Endothelial cell of umbilical vein (primary cell): ENCODE measurements at regions not wholly inside any gene's neighbourhood (a gene's known extent, or its start where the extent isn't known, plus 50 kb on each side); places are given as distances from the start of the nearest gene placed in this dataset.

ENCODE experiments used
- BruUV-seq: library from RNA; stranded (reverse); fragments of 400-500 nt; replicated peaks from 2 replicates; lab custom pipeline; 2021; lab: Mats Ljungman, UMichigan
- CTCF ChIA-PET: fragments of 300-600, 350-600 bp; sonication (Branson Sonifier 250); formaldehyde crosslinking; loops from one replicate; lab custom pipeline; 2021; ENCODE audit warnings: antibody characterized with exemption, inconsistent platforms; lab: Charles Lee
- POLR2A ChIA-PET: fragments of 300-600, 350-600 bp; sonication (Branson Sonifier 250); formaldehyde crosslinking; loops from one replicate; lab custom pipeline; 2021; ENCODE audit warnings: antibody characterized with exemption, inconsistent platforms; lab: Charles Lee
- DNase-seq: peaks from one replicate; pipeline ENCODE4 v3.0.0-alpha.2; 2011; ENCODE audit warnings: low read depth, low spot score
- FAIRE-seq: peaks from 2 replicates; lab custom pipeline; 2011; peaks lifted over from hg19 to GRCh38; lab: Jason Lieb, UNC
- H2AFZ ChIP-seq: 2 replicates; pipeline ENCODE4 v1.6.0; 2012; ENCODE audit warnings: low read depth, low read length, control low read depth, inconsistent platforms
- H3K27ac ChIP-seq: 2 replicates; pipeline ENCODE4 v1.5.1; 2011; ENCODE audit warnings: low read depth, mild to moderate bottlenecking, control low read depth, low read length, moderate library complexity; ENCODE audit not compliant: insufficient read depth
- H3K27me3 ChIP-seq, 2 experiments: 2 replicates each; pipeline versions ENCODE4 v1.6.0 to v1.6.1; 2011; ENCODE audit warnings: low read length in 2 of 2, mixed read lengths in 1 of 2; ENCODE audit not compliant: control insufficient read depth in 2 of 2, insufficient read depth in 2 of 2
- H3K36me3 ChIP-seq, 2 experiments: 2 replicates in 1 of 2; 3 replicates in 1 of 2; pipeline ENCODE4 v1.5.1; 2011; ENCODE audit warnings: low read length in 2 of 2, mild to moderate bottlenecking in 1 of 2, moderate library complexity in 1 of 2; ENCODE audit not compliant: control insufficient read depth in 2 of 2, insufficient read depth in 2 of 2; ENCODE audit errors: extremely low read depth in 1 of 2
- H3K4me1 ChIP-seq: 3 replicates; pipeline ENCODE4 v1.5.1; 2011; ENCODE audit warnings: mild to moderate bottlenecking, low read length; ENCODE audit not compliant: control insufficient read depth, insufficient read depth; ENCODE audit errors: extremely low read depth
- H3K4me2 ChIP-seq: 2 replicates; pipeline ENCODE4 v1.6.1; 2011; ENCODE audit warnings: low read length, control low read depth, mixed read lengths; ENCODE audit not compliant: insufficient read depth
- H3K4me3 ChIP-seq, 3 experiments: fragments of 200-600 bp in 1 of 3; sonication (generic), shearing (Covaris generic) in 1 of 3; replicated peaks in 1 of 3; 2 replicates each; pipeline ENCODE4 v1.5.1; 2011 to 2016; ENCODE audit warnings: control low read depth in 3 of 3, low read length in 3 of 3, mild to moderate bottlenecking in 2 of 3, inconsistent platforms in 1 of 3, low read depth in 1 of 3, moderate library complexity in 1 of 3; ENCODE audit not compliant: insufficient read depth in 1 of 3
- H3K79me2 ChIP-seq: 2 replicates; pipeline ENCODE4 v1.6.0; 2012; ENCODE audit warnings: low read length, inconsistent platforms; ENCODE audit not compliant: control insufficient read depth, insufficient read depth
- H3K9ac ChIP-seq: replicated peaks from 2 replicates; pipeline ENCODE3; 2011; ENCODE audit warnings: low read length, control low read depth; ENCODE audit not compliant: insufficient read depth; ENCODE audit errors: extremely low read depth
- H3K9me1 ChIP-seq: replicated peaks from 3 replicates; pipeline ENCODE4 v1.6.0; 2011; ENCODE audit warnings: mild to moderate bottlenecking, low read length; ENCODE audit not compliant: control insufficient read depth, insufficient read depth; ENCODE audit errors: extremely low read depth
- H3K9me3 ChIP-seq: replicated peaks from 2 replicates; pipeline ENCODE4 v1.5.1; 2012; ENCODE audit warnings: low read length, inconsistent platforms; ENCODE audit not compliant: control insufficient read depth, insufficient read depth
- H4K20me1 ChIP-seq: replicated peaks from 2 replicates; pipeline ENCODE3; 2011; ENCODE audit warnings: mild to moderate bottlenecking, low read length; ENCODE audit not compliant: control insufficient read depth, insufficient read depth; ENCODE audit errors: extremely low read depth
- EZH2 ChIP-seq: IDR thresholded peaks from 2 replicates; pipeline ENCODE4 v1.6.1; 2012; ENCODE audit warnings: borderline replicate concordance, low read depth, mild to moderate bottlenecking, moderate library complexity, low read length, inconsistent platforms; ENCODE audit not compliant: severe bottlenecking
- FOS ChIP-seq: IDR thresholded peaks from 2 replicates; pipeline ENCODE4 v1.6.1; 2011; ENCODE audit warnings: mild to moderate bottlenecking, low read length, moderate library complexity, borderline replicate concordance; ENCODE audit not compliant: insufficient read depth
- GATA2 ChIP-seq: IDR thresholded peaks from 2 replicates; pipeline ENCODE4 v1.7.0; 2011; ENCODE audit warnings: low read depth, mild to moderate bottlenecking, moderate library complexity, mixed read lengths, low read length; ENCODE audit not compliant: insufficient read length, insufficient read depth
- JUN ChIP-seq: IDR thresholded peaks from 2 replicates; pipeline ENCODE4 v1.6.1; 2011; ENCODE audit warnings: borderline replicate concordance, low read depth; ENCODE audit not compliant: insufficient read length, insufficient read depth
- MYC ChIP-seq: IDR thresholded peaks from one replicate; pipeline ENCODE4 v1.6.1; 2011; ENCODE audit warnings: mild to moderate bottlenecking, low read depth, low read length
- POLR2A ChIP-seq: IDR thresholded peaks from 2 replicates; pipeline ENCODE4 v1.6.1; 2012; ENCODE audit warnings: low read depth, mild to moderate bottlenecking, control low read depth, low read length
- POLR2AphosphoS5 ChIP-seq: IDR thresholded peaks from 2 replicates; pipeline ENCODE4 v1.6.1; 2012; ENCODE audit warnings: low read depth, mild to moderate bottlenecking, control low read depth, low read length, moderate library complexity; ENCODE audit not compliant: insufficient read depth
- dilution Hi-C: fragments of 300-500 bp; cut with MboI; formaldehyde crosslinking; loops from one replicate; pipeline ENCODE4 v1.15.0; 2019; ENCODE audit warnings: low sequenced_read_pairs; ENCODE audit not compliant: extremely low pct_ligation_motif_present
- intact Hi-C: fragments of 100-400 bp; cut with micrococcal nuclease; formaldehyde crosslinking; loops from one replicate; pipeline ENCODE4 v1.10.0; 2022
- TF ChIP-seq, protein P1 (sequence below), 2 donors: IDR thresholded peaks; 1 replicate in 1 of 2; 2 replicates in 1 of 2; pipeline ENCODE4 v1.5.1; 2011; ENCODE audit warnings: low read length in 2 of 2, mild to moderate bottlenecking in 2 of 2, moderate library complexity in 2 of 2, control low read depth in 1 of 2, inconsistent platforms in 1 of 2, low read depth in 1 of 2; ENCODE audit not compliant: insufficient read depth in 1 of 2; ENCODE audit errors: extremely low read depth in 1 of 2
- TF ChIP-seq, protein P2 (sequence below): IDR thresholded peaks from 2 replicates; pipeline ENCODE4 v1.6.1; 2011; ENCODE audit not compliant: insufficient read depth, insufficient read length

DNA sequence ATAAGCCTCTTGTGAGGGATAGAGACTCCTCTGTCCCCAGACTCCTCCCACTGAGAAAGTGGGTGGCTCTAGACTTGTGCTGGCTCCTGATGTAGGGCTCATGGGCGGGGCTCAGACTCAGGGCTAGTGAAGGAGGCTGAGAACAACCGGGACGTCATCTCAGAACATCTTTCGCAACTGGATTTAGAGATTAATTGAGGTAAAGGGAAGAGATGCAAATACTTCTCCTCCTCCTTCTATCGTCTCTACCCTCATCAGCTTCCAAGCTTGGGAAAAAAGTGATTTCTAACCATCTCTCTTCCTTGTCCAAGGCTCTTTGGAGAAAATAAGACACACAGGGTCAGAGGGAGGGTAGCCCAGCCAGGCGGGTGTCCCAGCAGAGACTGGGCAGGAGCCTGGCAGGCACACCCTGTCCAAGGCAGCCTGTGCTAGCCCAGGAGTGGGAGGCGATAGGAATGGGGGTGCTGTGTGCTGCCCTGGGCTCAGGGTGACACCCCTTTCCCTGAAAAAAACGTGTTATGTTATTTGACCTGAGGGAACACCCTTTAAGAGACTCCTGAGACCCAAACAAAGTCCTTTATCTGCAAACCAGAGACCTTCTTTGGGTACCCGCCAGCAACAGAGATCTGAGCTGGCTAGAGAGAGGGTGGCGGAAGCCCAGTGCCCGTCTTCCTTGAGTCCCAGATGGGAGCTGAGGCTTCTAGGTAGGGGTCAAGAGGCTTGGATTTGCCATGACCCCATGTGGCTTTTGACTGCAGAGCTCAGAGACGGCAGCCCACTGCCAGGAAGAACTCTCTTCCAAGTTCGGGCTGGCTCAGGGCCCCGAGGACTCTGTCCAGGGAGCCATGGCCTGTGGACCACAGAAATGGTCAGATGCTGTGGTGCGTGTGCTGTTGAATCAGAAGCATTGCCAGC, 160.9 kb downstream of the ADAMTS15 start:
- Histone ChIP-seq H3K36me3 (no peaks in the 10 kb centered on the region), H4K20me1 (no peaks in the 10 kb centered on the region), H3K27ac (no peak overlapping the region), H3K9me1 (no peaks in the 10 kb centered on the region), H3K4me3 (no peak overlapping the region), H3K27me3 (no peaks in the 10 kb centered on the region), H2AFZ (no peak overlapping the region), H3K4me1 (no peaks in the 10 kb centered on the region), H3K9ac (no peak overlapping the region), H3K4me2 (no peak overlapping the region), H3K9me3 (no peaks in the 10 kb centered on the region), H3K79me2 (no peaks in the 10 kb centered on the region)
- intact Hi-C loops (no loop called here), dilution Hi-C loops (no loop called here)
- no peak for TF ChIP-seq FOS
- no peak for TF ChIP-seq POLR2AphosphoS5
- TF ChIP-seq GATA2, result no peak
- TF ChIP-seq, protein P1, sequence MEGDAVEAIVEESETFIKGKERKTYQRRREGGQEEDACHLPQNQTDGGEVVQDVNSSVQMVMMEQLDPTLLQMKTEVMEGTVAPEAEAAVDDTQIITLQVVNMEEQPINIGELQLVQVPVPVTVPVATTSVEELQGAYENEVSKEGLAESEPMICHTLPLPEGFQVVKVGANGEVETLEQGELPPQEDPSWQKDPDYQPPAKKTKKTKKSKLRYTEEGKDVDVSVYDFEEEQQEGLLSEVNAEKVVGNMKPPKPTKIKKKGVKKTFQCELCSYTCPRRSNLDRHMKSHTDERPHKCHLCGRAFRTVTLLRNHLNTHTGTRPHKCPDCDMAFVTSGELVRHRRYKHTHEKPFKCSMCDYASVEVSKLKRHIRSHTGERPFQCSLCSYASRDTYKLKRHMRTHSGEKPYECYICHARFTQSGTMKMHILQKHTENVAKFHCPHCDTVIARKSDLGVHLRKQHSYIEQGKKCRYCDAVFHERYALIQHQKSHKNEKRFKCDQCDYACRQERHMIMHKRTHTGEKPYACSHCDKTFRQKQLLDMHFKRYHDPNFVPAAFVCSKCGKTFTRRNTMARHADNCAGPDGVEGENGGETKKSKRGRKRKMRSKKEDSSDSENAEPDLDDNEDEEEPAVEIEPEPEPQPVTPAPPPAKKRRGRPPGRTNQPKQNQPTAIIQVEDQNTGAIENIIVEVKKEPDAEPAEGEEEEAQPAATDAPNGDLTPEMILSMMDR (IDR thresholded peaks at IDR 0.05; ENCODE audit: extremely low read depth in 1 of 2, insufficient read depth in 1 of 2, low read depth in 1 of 2, low read length in 2 of 2), result no peak
- TF ChIP-seq POLR2A, result no peak
- TF ChIP-seq, protein P2, sequence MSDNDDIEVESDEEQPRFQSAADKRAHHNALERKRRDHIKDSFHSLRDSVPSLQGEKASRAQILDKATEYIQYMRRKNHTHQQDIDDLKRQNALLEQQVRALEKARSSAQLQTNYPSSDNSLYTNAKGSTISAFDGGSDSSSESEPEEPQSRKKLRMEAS, result no peak
- no peak for TF ChIP-seq JUN
- TF ChIP-seq MYC, result no peak
- no peak for TF ChIP-seq EZH2
- FAIRE-seq, result no peak
- CTCF ChIA-PET, result no interaction called here
- POLR2A ChIA-PET, result no interaction called here
- DNase-seq, result no peak
- no TSS peak for BruUV-seq
